Transverse colon (tissue), 4 donors: ENCODE measurements at regions not wholly inside any gene's neighbourhood (a gene's known extent, or its start where the extent isn't known, plus 50 kb on each side); places are given as distances from the start of the nearest gene placed in this dataset.

Source experiments
- DNase-seq: peaks from one replicate; pipeline ENCODE4 v3.0.0-alpha.2; 2019
- H3K27ac ChIP-seq, 4 donors: fragments of 200-600 bp; sonication (generic); 2 replicates each; pipeline ENCODE4 v1.5.1; 2016 to 2018; ENCODE audit warnings: inconsistent platforms in 4 of 4
- H3K27me3 ChIP-seq: fragments of 200-600 bp; sonication (generic); 2 replicates; pipeline ENCODE4 v1.5.1; 2017; ENCODE audit warnings: inconsistent platforms
- H3K36me3 ChIP-seq, 4 donors: fragments of 200-600 bp; sonication (generic); 2 replicates each; pipeline ENCODE4 v1.5.1; 2017 to 2019; ENCODE audit warnings: inconsistent platforms in 4 of 4
- H3K4me1 ChIP-seq, 4 donors: fragments of 200-600 bp; sonication (generic); 2 replicates each; pipeline ENCODE4 v1.5.1; 2017 to 2020; ENCODE audit warnings: inconsistent platforms in 4 of 4
- H3K4me3 ChIP-seq, 4 donors: fragments of 200-600 bp; sonication (generic); 1 replicate in 1 of 4; 2 replicates in 3 of 4; pipeline versions ENCODE4 v1.5.1 to v1.6.1; 2017 to 2019; ENCODE audit warnings: inconsistent platforms in 4 of 4
- H3K9me3 ChIP-seq, 2 donors: fragments of 200-600 bp; sonication (generic); 2 replicates each; pipeline ENCODE4 v1.5.1; 2017 to 2019; ENCODE audit warnings: inconsistent platforms in 2 of 2
- CTCF ChIP-seq, 5 experiments: fragments of 200-600 bp in 3 of 5; fragments of 450-650 bp in 2 of 5; sonication (generic) in 3 of 5; IDR thresholded peaks; 1 replicate in 2 of 5; 2 replicates in 3 of 5; pipeline ENCODE4 v1.5.1; 2016 to 2017; ENCODE audit warnings: antibody characterized with exemption in 5 of 5, inconsistent platforms in 3 of 5, mild to moderate bottlenecking in 2 of 5, moderate library complexity in 1 of 5
- EP300 ChIP-seq: sonication (generic); formaldehyde crosslinking; IDR thresholded peaks from one replicate; pipeline ENCODE4 v1.6.1; 2017; ENCODE audit warnings: antibody characterized with exemption, low read depth
- POLR2A ChIP-seq: fragments of 450-650 bp; IDR thresholded peaks from one replicate; pipeline ENCODE4 v1.6.1; 2016; ENCODE audit warnings: antibody characterized with exemption, mild to moderate bottlenecking, moderate library complexity
- POLR2AphosphoS5 ChIP-seq, 3 donors: sonication (generic); formaldehyde crosslinking; IDR thresholded peaks; one replicate each; pipeline ENCODE4 v1.6.1; 2016; ENCODE audit warnings: antibody characterized with exemption in 3 of 3
- WGBS, 2 donors: methylation state at CpG; one replicate each; pipeline ENCODE4 v1.1.5; 2018; ENCODE audit warnings: low coverage in 1 of 2; 5-methylcytosine and 5-hydroxymethylcytosine counted together
- in situ Hi-C, 4 donors: fragments of 200-750 bp; cut with MboI; loops; one replicate each; pipeline versions ENCODE4 v1.15.0 to v1.15.1; 2017; ENCODE audit warnings: low sequenced_read_pairs in 3 of 4, low pct_ligation_motif_present in 1 of 4, low pct_unique_long_range_greater_than_20kb in 1 of 4
- intact Hi-C: fragments of 100-400 bp; cut with DNase I; formaldehyde crosslinking; loops from one replicate; pipeline ENCODE4 v1.15.1; 2023; ENCODE audit warnings: low total_unique reads

DNA sequence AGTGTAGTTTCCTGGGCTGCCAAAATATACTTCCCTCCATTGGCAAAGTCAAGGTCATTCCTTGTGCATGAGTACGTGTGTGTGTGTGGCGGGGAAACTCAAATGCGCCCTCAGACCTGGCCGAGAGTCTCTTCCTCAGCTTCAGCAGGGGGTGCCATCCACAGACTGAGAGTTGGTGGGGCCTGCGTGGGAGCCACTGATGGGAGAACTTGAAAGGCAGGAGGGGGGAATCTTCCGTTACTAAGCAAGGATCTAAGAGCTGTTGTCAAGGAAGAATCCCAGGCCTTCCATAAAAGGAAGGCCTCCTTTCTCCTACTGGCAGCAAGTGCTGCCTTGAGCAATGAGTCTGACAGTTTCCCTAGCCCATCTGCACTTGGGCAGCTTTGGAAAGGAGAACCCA, 274.9 kb downstream of the EMP1 start:
- Histone ChIP-seq H3K27me3 (no peaks in the 10 kb centered on the region), H3K9me3 (no peaks in the 10 kb centered on the region), H3K4me1 (no peaks in the 10 kb centered on the region), H3K36me3 (no peaks in the 10 kb centered on the region), H3K4me3 (no peak overlapping the region), H3K27ac (no peak overlapping the region)
- TF ChIP-seq POLR2AphosphoS5 (IDR thresholded peaks at IDR 0.05), result no peak
- TF ChIP-seq EP300, result no peak
- in situ Hi-C loops (no loop called here), intact Hi-C loops (no loop called here)
- DNase-seq, result no peak
- 92 to 100% methylated on average over 2 to 6 of the region's 6 CpGs for WGBS, 2 donors

DNA sequence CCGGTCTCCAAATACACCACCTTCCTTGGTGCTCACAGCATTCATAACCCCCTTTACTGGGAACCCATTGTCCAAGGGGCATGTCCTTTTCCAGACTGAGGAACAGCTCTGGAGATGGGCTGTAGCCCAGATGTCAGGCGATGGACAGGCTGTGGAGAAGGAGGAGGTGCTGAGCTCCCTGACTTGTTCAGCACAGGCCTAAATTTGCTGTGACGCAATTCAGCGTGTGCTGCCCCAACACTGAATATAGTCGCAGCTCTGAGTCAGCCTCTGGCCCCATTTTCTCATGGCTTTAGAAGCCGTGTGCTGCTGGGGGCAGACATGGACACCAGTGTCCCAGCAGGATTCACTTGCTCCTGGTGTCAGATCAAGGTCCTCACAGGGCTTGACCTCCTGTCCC, 269.1 kb downstream of the EMP1 start:
- Histone ChIP-seq H3K27ac (no peak overlapping the region), H3K4me3 (no peak overlapping the region), H3K27me3 (no peaks in the 10 kb centered on the region), H3K36me3 (no peaks in the 10 kb centered on the region), H3K4me1 (no peaks in the 10 kb centered on the region), H3K9me3 (no peaks in the 10 kb centered on the region)
- in situ Hi-C loops, result no loop called here
- WGBS, 2 donors, result 87% methylated on average over 6 of the region's 6 CpGs; no CpG with 5 or more reads in 1 of the 2 donors
- TF ChIP-seq POLR2A (no peak), EP300 (no peak), POLR2AphosphoS5 (IDR thresholded peaks at IDR 0.05) (no peak), CTCF (IDR thresholded peaks at IDR 0.05) (no peak)
- no peak for DNase-seq
- intact Hi-C loops, result no loop called here

- no peak overlapping the region for H3K4me3 ChIP-seq
- in situ Hi-C loops (no loop called here), intact Hi-C loops (no loop called here)
- H3K36me3 ChIP-seq, result no peaks in the 10 kb centered on the region
- no peaks in the 10 kb centered on the region for H3K9me3 ChIP-seq
- H3K27me3 ChIP-seq, result no peaks in the 10 kb centered on the region
- no peak for TF ChIP-seq EP300
- TF ChIP-seq POLR2AphosphoS5 (IDR thresholded peaks at IDR 0.05), result no peak
- no peak for TF ChIP-seq CTCF (IDR thresholded peaks at IDR 0.05)
- no peak for TF ChIP-seq POLR2A
- no peak for DNase-seq
- 75% methylated on average over 2 of the region's 2 CpGs for WGBS, 2 donors
- no peak overlapping the region for H3K27ac ChIP-seq
- no peaks in the 10 kb centered on the region for H3K4me1 ChIP-seq
Measured at GRCh38 chr12:13463189-13463588, 266.7 kb downstream of the EMP1 start.

DNA sequence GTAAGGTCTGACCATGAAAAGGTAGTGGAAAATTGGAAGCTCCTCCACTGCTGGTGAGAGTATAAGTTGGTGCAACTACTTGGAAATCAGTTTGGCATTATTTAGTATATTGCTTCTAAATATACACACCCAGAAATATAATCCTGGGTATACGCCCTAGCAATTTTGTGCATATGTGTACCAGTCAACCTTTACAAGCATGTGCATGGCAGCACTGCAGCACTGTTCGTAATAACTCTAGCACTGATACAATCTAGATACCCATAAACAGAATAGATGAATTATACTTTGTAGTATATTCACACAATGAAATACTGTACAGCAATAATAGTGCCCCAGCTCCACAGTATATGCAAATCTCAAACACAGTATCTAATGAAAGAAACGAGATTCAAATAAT, 265.9 kb downstream of the EMP1 start:
- in situ Hi-C loops (no loop called here), intact Hi-C loops (no loop called here)
- H3K27ac ChIP-seq, result no peak overlapping the region
- no peak for DNase-seq
- 63 to 76% methylated on average over 3 of the region's 3 CpGs for WGBS, 2 donors
- no peaks in the 10 kb centered on the region for H3K36me3 ChIP-seq
- H3K4me1 ChIP-seq, result no peaks in the 10 kb centered on the region
- no peak overlapping the region for H3K4me3 ChIP-seq
- no peaks in the 10 kb centered on the region for H3K27me3 ChIP-seq
- TF ChIP-seq POLR2A (no peak), CTCF (IDR thresholded peaks at IDR 0.05) (no peak), POLR2AphosphoS5 (IDR thresholded peaks at IDR 0.05) (no peak), EP300 (no peak)
- H3K9me3 ChIP-seq, result no peaks in the 10 kb centered on the region

DNA sequence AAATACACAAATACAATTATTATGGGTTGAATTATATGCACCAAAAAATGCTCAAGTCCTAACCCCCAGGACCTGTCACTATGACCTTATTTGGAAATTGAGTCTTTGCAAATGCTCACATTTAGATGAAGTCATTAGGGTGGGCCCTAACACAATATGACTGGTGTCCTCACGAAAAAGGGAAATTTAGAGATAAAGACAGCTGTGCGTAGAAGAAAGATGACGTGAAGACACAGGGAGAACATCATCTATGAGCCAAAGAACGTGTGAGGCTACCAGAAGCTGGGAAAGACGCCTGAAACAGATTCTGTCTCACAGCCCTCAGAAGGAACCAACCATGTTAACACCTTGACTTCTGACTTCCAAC, 259.2 kb downstream of the EMP1 start:
- TF ChIP-seq EP300 (no peak), POLR2AphosphoS5 (IDR thresholded peaks at IDR 0.05) (no peak), CTCF (IDR thresholded peaks at IDR 0.05) (no peak), POLR2A (no peak)
- intact Hi-C loops, result no loop called here
- Histone ChIP-seq H3K4me1 (no peaks in the 10 kb centered on the region), H3K9me3 (no peaks in the 10 kb centered on the region), H3K4me3 (no peak overlapping the region), H3K27ac (no peak overlapping the region), H3K36me3 (no peaks in the 10 kb centered on the region), H3K27me3 (no peaks in the 10 kb centered on the region)
- no peak for DNase-seq
- WGBS, 2 donors, result 78 to 87% methylated on average over 4 to 5 of the region's 5 CpGs
- in situ Hi-C loops, result no loop called here
